Natural killer cell (primary cell): ENCODE measurements at regions not wholly inside any gene's neighbourhood (a gene's known extent, or its start where the extent isn't known, plus 50 kb on each side); places are given as distances from the start of the nearest gene placed in this dataset.

Experiments
- ATAC-seq, 3 donors: fragments of 150-1000 bp in 2 of 3; fragments of 200-7000 bp in 1 of 3; cut with Tn5 transposase; 1 replicate in 1 of 3; 2 replicates in 2 of 3; pipeline ENCODE4 v1.10.0; 2021; ENCODE audit warnings: mild to moderate bottlenecking in 2 of 3, moderate library complexity in 2 of 3
- DNase-seq, 2 donors: peaks; one replicate each; pipeline versions ENCODE4 v3.0.0 to v3.0.0-alpha.2; 2013 to 2021; ENCODE audit warnings: mixed read lengths in 1 of 2
- H3K27ac ChIP-seq: one replicate; pipeline ENCODE4 v1.5.1; 2013; ENCODE audit warnings: mild to moderate bottlenecking, low read length
- H3K27me3 ChIP-seq: one replicate; pipeline ENCODE4 v1.6.1; 2013; ENCODE audit warnings: low read length; ENCODE audit not compliant: control insufficient read depth, insufficient read depth
- H3K36me3 ChIP-seq: one replicate; pipeline ENCODE4 v1.6.1; 2013; ENCODE audit warnings: low read length; ENCODE audit not compliant: control insufficient read depth, insufficient read depth
- H3K4me1 ChIP-seq: one replicate; pipeline ENCODE4 v1.6.1; 2013; ENCODE audit warnings: low read length; ENCODE audit not compliant: control insufficient read depth, insufficient read depth
- H3K4me3 ChIP-seq: one replicate; pipeline ENCODE4 v1.5.1; 2013; ENCODE audit warnings: low read length
- H3K9me3 ChIP-seq: one replicate; pipeline ENCODE4 v1.6.1; 2013; ENCODE audit warnings: low read length; ENCODE audit not compliant: control insufficient read depth, insufficient read depth
- H3K27ac Mint-ChIP-seq, 2 donors: one replicate each; pipeline ENCODE4 v1.8.0; 2022; ENCODE audit warnings: mild to moderate bottlenecking in 2 of 2, mixed read lengths in 2 of 2, moderate library complexity in 1 of 2
- H3K27me3 Mint-ChIP-seq, 2 donors: one replicate each; pipeline ENCODE4 v1.8.0; 2022; ENCODE audit warnings: low read depth in 2 of 2, mixed read lengths in 2 of 2
- H3K36me3 Mint-ChIP-seq: one replicate; pipeline ENCODE4 v1.8.0; 2022; ENCODE audit warnings: mixed read lengths
- H3K4me1 Mint-ChIP-seq, 2 donors: one replicate each; pipeline ENCODE4 v1.8.0; 2022; ENCODE audit warnings: mixed read lengths in 2 of 2
- H3K4me3 Mint-ChIP-seq: one replicate; pipeline ENCODE4 v1.8.0; 2022; ENCODE audit warnings: mild to moderate bottlenecking, moderate library complexity, mixed read lengths
- H3K9me3 Mint-ChIP-seq, 2 donors: one replicate each; pipeline ENCODE4 v1.8.0; 2022; ENCODE audit warnings: mixed read lengths in 2 of 2
- CTCF ChIP-seq: fragments of 200-600 bp; IDR thresholded peaks from one replicate; pipeline ENCODE4 v1.8.0; 2022; ENCODE audit warnings: antibody characterized with exemption
- WGBS: methylation state at CpG from one replicate; pipeline ENCODE4 v1.1.7; 2013; ENCODE audit warnings: missing lambda C conversion rate; ENCODE audit not compliant: insufficient coverage; 5-methylcytosine and 5-hydroxymethylcytosine counted together
- intact Hi-C: fragments of 100-400 bp; cut with micrococcal nuclease; formaldehyde crosslinking; loops from one replicate; pipeline ENCODE4 v1.14.2; 2022

- H3K27me3 Mint-ChIP-seq = peaks cover 0 to 4% of the 10 kb centered on the region in 2 donors
- H3K36me3 Mint-ChIP-seq = no peaks in the 10 kb centered on the region
- 41% methylated on average over 13 of the region's 13 CpGs for WGBS
- TF ChIP-seq CTCF = no peak
- no peaks in the 10 kb centered on the region for H3K9me3 Mint-ChIP-seq
- H3K27me3 ChIP-seq = no peaks in the 10 kb centered on the region
- H3K4me1 Mint-ChIP-seq = peaks cover 14 to 17% of the 10 kb centered on the region in 2 donors
- no peak overlapping the region for H3K27ac ChIP-seq
- H3K27ac Mint-ChIP-seq = peak overlapping the region; percentile 59 to 65
- no peaks in the 10 kb centered on the region for H3K9me3 ChIP-seq
- DNase-seq = no peak
- peaks cover 15% of the 10 kb centered on the region for H3K4me1 ChIP-seq
- no peak overlapping the region for H3K4me3 ChIP-seq
- no peaks in the 10 kb centered on the region for H3K36me3 ChIP-seq
- intact Hi-C loops = no loop called here
- H3K4me3 Mint-ChIP-seq = peak overlapping the region; percentile 59
- ATAC-seq = peak in 2 of 3 donors; percentile 24
Measured at GRCh38 chr5:154654486-154655371, 100.4 kb upstream of the LARP1 start.

- Histone ChIP-seq H3K4me3 (no peak overlapping the region), H3K27me3 (no peaks in the 10 kb centered on the region), H3K27ac (no peak overlapping the region), H3K9me3 (no peaks in the 10 kb centered on the region), H3K36me3 (no peaks in the 10 kb centered on the region), H3K4me1 (peaks cover 15% of the 10 kb centered on the region)
- Mint-ChIP-seq H3K27ac (peak overlapping the region; percentile 59 to 65), H3K4me3 (peak overlapping the region; percentile 59), H3K36me3 (no peaks in the 10 kb centered on the region), H3K9me3 (no peaks in the 10 kb centered on the region), H3K27me3 (peaks cover 0 to 5% of the 10 kb centered on the region in 2 donors), H3K4me1 (peaks cover 14 to 17% of the 10 kb centered on the region in 2 donors)
- TF ChIP-seq CTCF = no peak
- intact Hi-C loops = no loop called here
- DNase-seq (no peak), ATAC-seq (peak in 2 of 3 donors; percentile 18 to 21)
- WGBS = 54% methylated on average over 4 of the region's 4 CpGs
Measured at GRCh38 chr5:154653764-154654485, 101.3 kb upstream of the LARP1 start.

GRCh38 chr5:154653418-154653763 is 101.8 kb upstream of the LARP1 start:
- H3K4me3 Mint-ChIP-seq = no peak overlapping the region
- no peak for DNase-seq
- H3K4me1 Mint-ChIP-seq = peaks cover 14 to 17% of the 10 kb centered on the region in 2 donors
- Histone ChIP-seq H3K4me1 (peaks cover 15% of the 10 kb centered on the region), H3K9me3 (no peaks in the 10 kb centered on the region), H3K36me3 (no peaks in the 10 kb centered on the region), H3K27me3 (no peaks in the 10 kb centered on the region), H3K27ac (no peak overlapping the region), H3K4me3 (no peak overlapping the region)
- ATAC-seq = no peak
- WGBS = 92% methylated on average over 3 of the region's 3 CpGs
- no peaks in the 10 kb centered on the region for H3K36me3 Mint-ChIP-seq
- TF ChIP-seq CTCF = no peak
- intact Hi-C loops = no loop called here
- H3K27me3 Mint-ChIP-seq = peaks cover 0 to 5% of the 10 kb centered on the region in 2 donors
- no peak overlapping the region for H3K27ac Mint-ChIP-seq
- no peaks in the 10 kb centered on the region for H3K9me3 Mint-ChIP-seq
